Thymus (tissue), 11 donors: ENCODE measurements at regions not wholly inside any gene's neighbourhood (a gene's known extent, or its start where the extent isn't known, plus 50 kb on each side); places are given as distances from the start of the nearest gene placed in this dataset.

ENCODE experiments used
- DNase-seq, 9 donors: peaks; one replicate each; pipeline ENCODE4 v3.0.0-alpha.2; 2013; ENCODE audit warnings: low spot score in 9 of 9, low read depth in 6 of 9, missing footprints in 1 of 9
- H3K27ac ChIP-seq, 2 donors: one replicate each; pipeline ENCODE4 v1.5.1; 2013; ENCODE audit warnings: control low read depth in 1 of 2, low read depth in 1 of 2, low read length in 1 of 2, mild to moderate bottlenecking in 1 of 2, moderate library complexity in 1 of 2
- H3K27me3 ChIP-seq, 2 donors: one replicate each; pipeline ENCODE4 v1.5.1; 2013; ENCODE audit warnings: low read length in 1 of 2; ENCODE audit not compliant: control insufficient read depth in 2 of 2, insufficient read depth in 1 of 2
- H3K36me3 ChIP-seq, 2 donors: one replicate each; pipeline ENCODE4 v1.5.1; 2013; ENCODE audit warnings: low read length in 1 of 2, mild to moderate bottlenecking in 1 of 2, moderate library complexity in 1 of 2; ENCODE audit not compliant: control insufficient read depth in 2 of 2, insufficient read depth in 2 of 2
- H3K4me1 ChIP-seq, 2 donors: one replicate each; pipeline ENCODE4 v1.5.1; 2013; ENCODE audit warnings: low read length in 2 of 2; ENCODE audit not compliant: control insufficient read depth in 2 of 2, insufficient read depth in 2 of 2
- H3K4me3 ChIP-seq, 2 donors: one replicate each; pipeline ENCODE4 v1.5.1; 2013; ENCODE audit warnings: low read length in 2 of 2, control low read depth in 1 of 2, mild to moderate bottlenecking in 1 of 2
- H3K9me3 ChIP-seq, 2 donors: one replicate each; pipeline ENCODE4 v1.5.1; 2013; ENCODE audit warnings: low read length in 1 of 2, mild to moderate bottlenecking in 1 of 2; ENCODE audit not compliant: control insufficient read depth in 2 of 2, insufficient read depth in 1 of 2
- WGBS: extraction: QIAGEN DNeasy Blood & Tissue Kit; methylation state at CpG from one replicate; pipeline ENCODE4 v1.1.7; 2013; 5-methylcytosine and 5-hydroxymethylcytosine counted together
- donor health status: healthy.

DNA sequence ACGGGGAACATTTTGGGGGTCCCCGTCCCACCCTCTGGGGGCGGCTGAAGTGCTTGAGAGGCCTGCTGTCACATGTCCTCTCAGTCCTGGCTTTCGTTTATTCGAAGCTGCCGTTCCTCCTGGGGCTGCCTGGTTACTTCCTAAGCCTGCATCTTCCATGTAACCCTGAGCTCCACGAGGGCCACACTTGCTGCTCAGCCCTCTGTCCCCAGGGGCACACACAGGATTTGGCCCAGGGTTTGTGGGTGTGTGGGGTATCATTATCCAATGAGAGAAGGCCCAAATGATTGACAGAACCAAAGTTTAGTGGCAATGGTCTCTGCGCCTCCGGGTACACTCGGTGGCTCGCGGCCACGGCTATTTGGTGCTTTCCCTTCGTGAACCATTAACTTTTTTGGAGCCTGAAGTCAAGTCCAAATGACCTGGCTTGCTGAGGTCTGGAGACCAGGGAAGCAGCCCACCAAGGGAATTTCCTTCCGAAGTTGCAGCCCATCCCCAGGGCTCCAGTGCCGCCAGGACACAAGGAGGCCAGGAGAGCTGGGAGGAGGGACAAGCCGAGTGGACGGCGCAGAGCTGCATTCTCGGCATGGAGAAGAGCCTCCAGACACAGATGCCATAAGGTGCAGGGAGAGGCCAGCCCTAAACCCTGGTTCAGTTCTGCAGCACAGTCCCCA lies 131.4 kb upstream of the FOXF1 start:
- no peak for DNase-seq
- Histone ChIP-seq H3K27ac (no peak overlapping the region), H3K36me3 (no peaks in the 10 kb centered on the region), H3K9me3 (no peaks in the 10 kb centered on the region), H3K27me3 (no peaks in the 10 kb centered on the region), H3K4me1 (no peaks in the 10 kb centered on the region), H3K4me3 (no peak overlapping the region)
- 91% methylated on average over 20 of the region's 20 CpGs for WGBS

DNA sequence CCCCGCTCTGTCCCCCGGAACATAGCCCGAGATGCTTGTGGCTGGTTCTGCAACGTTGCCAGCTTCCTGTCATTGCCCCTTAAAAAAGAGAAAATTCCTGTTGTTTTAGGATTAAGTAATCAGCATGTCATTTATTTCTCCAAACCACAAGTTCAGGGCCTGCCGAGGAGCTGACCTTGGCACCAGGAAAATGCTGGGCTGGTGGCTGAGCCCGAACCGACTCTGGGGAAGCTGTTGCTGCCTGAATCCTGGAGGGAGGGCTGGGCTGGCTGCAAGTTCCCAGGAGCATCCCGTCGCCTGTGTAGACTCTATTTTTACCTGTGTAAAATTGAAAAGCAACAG lies 130.9 kb upstream of the FOXF1 start:
- H3K4me1 ChIP-seq = no peaks in the 10 kb centered on the region
- no peak for DNase-seq
- H3K27me3 ChIP-seq = no peaks in the 10 kb centered on the region
- H3K4me3 ChIP-seq = no peak overlapping the region
- no peak overlapping the region for H3K27ac ChIP-seq
- no peaks in the 10 kb centered on the region for H3K9me3 ChIP-seq
- no peaks in the 10 kb centered on the region for H3K36me3 ChIP-seq
- WGBS = 47% methylated on average over 9 of the region's 9 CpGs

GRCh38 chr16:86380030-86380429 lies 130.3 kb upstream of the FOXF1 start:
- H3K36me3 ChIP-seq = no peaks in the 10 kb centered on the region
- DNase-seq = no peak
- no peaks in the 10 kb centered on the region for H3K4me1 ChIP-seq
- no peaks in the 10 kb centered on the region for H3K27me3 ChIP-seq
- no peak overlapping the region for H3K4me3 ChIP-seq
- 69% methylated on average over 9 of the region's 9 CpGs for WGBS
- no peaks in the 10 kb centered on the region for H3K9me3 ChIP-seq
- H3K27ac ChIP-seq = no peak overlapping the region

- 86% methylated on average over 7 of the region's 7 CpGs for WGBS
- no peak for DNase-seq
- no peaks in the 10 kb centered on the region for H3K4me1 ChIP-seq
- no peak overlapping the region for H3K4me3 ChIP-seq
- H3K9me3 ChIP-seq = no peaks in the 10 kb centered on the region
- H3K27ac ChIP-seq = no peak overlapping the region
- peaks cover 0 to 2% of the 10 kb centered on the region in 2 donors for H3K27me3 ChIP-seq
- H3K36me3 ChIP-seq = no peaks in the 10 kb centered on the region
Measured at GRCh38 chr16:86381491-86381890, 128.8 kb upstream of the FOXF1 start.

GRCh38 chr16:86382067-86382773 lies 128.1 kb upstream of the FOXF1 start:
- H3K27ac ChIP-seq = no peak overlapping the region
- no peaks in the 10 kb centered on the region for H3K9me3 ChIP-seq
- no peaks in the 10 kb centered on the region for H3K36me3 ChIP-seq
- WGBS = 86% methylated on average over 17 of the region's 17 CpGs
- no peak for DNase-seq
- no peak overlapping the region for H3K4me3 ChIP-seq
- H3K4me1 ChIP-seq = no peaks in the 10 kb centered on the region
- H3K27me3 ChIP-seq = peaks cover 0 to 4% of the 10 kb centered on the region in 2 donors

DNA sequence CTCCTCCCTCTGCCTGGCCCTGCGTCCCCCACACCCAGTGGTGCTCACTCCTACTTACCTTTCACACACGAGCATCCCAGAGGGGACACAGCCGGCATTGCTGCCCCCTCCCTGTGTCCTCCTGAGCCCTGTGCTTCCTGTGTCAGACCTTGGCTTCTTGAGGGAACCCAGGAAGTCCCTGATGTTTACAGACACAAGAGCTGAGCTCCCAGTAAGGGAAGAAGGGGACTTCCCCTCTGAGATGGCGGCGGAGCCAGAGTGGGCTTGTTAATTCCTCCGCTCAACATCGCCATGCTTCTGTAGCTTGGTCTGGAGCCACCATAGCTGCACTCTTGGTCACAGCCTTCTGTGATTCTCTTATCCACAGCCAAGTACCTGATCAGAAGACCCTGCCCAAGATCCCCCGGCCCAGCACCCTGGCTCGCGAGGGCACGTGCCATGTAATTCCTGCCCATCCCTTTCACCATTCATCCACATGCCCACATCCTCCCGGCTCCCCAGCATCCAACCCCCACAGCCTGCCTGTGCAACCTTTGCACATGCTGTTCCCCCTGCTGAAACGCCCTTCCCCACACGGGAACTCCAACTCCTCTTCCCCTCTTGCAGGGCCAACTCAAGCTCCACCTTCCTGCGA lies 127.4 kb upstream of the FOXF1 start:
- Histone ChIP-seq H3K9me3 (no peaks in the 10 kb centered on the region), H3K27me3 (peaks cover 0 to 4% of the 10 kb centered on the region in 2 donors), H3K36me3 (no peaks in the 10 kb centered on the region), H3K4me3 (no peak overlapping the region), H3K4me1 (no peaks in the 10 kb centered on the region), H3K27ac (no peak overlapping the region)
- WGBS = 87% methylated on average over 15 of the region's 15 CpGs
- no peak for DNase-seq

DNA sequence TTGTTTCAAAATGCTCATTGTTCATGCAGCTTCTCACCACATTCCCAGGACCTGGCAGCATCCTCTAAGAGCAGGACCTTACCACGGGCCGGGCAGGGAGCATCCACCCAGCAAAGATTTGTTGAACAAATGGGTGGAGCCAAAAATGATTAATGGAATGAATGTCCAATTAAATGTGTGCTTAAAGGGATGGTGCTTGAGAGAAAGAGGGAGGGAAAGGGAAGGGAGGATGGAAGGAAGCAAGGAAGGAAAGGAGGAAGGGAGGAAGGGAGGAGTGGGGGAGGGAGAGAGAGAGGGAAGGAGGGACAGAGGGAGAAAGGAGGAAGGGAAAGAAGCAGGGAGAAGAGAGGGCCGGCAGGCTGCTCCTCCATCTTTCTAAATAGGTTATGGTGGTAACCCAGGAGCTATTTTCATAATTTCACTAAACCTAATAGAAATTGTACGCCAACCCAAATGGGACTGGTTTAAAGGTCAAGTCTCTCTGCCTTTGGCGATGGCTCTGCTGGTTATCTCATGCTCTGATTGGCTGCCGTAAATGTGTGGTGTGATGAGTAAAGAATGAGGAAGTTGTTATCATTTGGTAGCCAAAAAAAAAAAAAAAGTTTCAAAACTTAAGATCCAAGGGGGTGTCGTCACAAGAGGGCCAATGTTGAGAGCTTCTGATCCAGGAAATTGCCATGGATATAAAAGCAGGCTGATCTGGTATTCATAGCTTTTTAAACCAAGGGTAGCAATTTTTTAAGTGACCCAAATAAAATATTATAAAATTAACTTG lies 126.7 kb upstream of the FOXF1 start:
- no peaks in the 10 kb centered on the region for H3K4me1 ChIP-seq
- H3K36me3 ChIP-seq = no peaks in the 10 kb centered on the region
- 54% methylated on average over 7 of the region's 7 CpGs for WGBS
- DNase-seq = no peak
- no peaks in the 10 kb centered on the region for H3K9me3 ChIP-seq
- H3K27me3 ChIP-seq = peaks cover 0 to 4% of the 10 kb centered on the region in 2 donors
- H3K27ac ChIP-seq = no peak overlapping the region
- no peak overlapping the region for H3K4me3 ChIP-seq

DNA sequence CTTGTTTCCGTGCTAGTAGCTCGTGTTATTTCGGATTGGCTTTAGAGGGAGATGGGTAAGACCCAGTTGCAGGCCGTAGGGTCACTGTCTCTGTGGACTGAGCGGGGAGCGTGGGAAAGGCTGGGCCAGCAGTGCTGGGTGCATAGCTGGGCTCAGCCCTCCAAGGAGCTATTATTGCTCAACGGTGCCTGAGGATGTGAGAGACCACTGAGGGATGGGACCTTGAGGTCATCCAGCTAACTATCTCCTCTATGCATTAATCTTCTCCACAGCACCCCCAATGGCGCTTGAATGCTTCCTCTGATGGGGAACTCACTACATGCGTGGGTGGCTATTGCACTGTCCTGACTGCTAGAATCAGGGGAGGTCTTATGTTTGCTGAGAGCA lies 126.1 kb upstream of the FOXF1 start:
- H3K9me3 ChIP-seq = no peaks in the 10 kb centered on the region
- 89% methylated on average over 9 of the region's 9 CpGs for WGBS
- H3K4me1 ChIP-seq = no peaks in the 10 kb centered on the region
- no peaks in the 10 kb centered on the region for H3K36me3 ChIP-seq
- peaks cover 0 to 4% of the 10 kb centered on the region in 2 donors for H3K27me3 ChIP-seq
- no peak for DNase-seq
- H3K4me3 ChIP-seq = no peak overlapping the region
- no peak overlapping the region for H3K27ac ChIP-seq

- WGBS = 83% methylated on average over 10 of the region's 10 CpGs
- H3K27me3 ChIP-seq = peaks cover 0 to 4% of the 10 kb centered on the region in 2 donors
- DNase-seq = no peak
Measured at GRCh38 chr16:86384980-86385379, 125.3 kb upstream of the FOXF1 start.

More at GRCh38 chr16:86384980-86385379, 125.3 kb upstream of the FOXF1 start:
- no peaks in the 10 kb centered on the region for H3K4me1 ChIP-seq
- H3K4me3 ChIP-seq = no peak overlapping the region
- no peaks in the 10 kb centered on the region for H3K36me3 ChIP-seq
- H3K9me3 ChIP-seq = no peaks in the 10 kb centered on the region
- no peak overlapping the region for H3K27ac ChIP-seq
